ENCODE measurements at regions not wholly inside any gene's neighbourhood (a gene's known extent, or its start where the extent isn't known, plus 50 kb on each side); places are given as distances from the start of the nearest gene placed in this dataset.

DNA sequence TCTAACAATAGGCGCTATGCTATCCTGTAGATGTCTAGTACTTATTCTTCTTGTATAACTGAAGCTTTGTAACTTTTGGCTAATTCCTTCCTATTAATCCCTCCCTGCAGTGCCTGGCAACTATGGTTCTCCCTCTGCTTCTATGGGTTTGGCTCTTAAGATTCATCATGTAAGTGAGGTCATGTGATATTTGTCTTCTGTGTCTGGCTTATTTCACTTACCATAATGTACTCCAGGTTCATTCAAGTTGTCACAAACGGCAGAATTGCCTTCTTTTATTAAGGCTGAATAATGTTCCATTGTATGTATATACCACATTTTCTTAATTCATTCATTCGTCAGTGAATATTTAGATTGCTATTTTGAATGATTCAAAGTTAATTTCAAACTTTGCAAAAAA, 149.9 kb upstream of the GAS1 start:
- Histone ChIP-seq H4K20me1 (replicated peaks; ENCODE audit: control insufficient read depth, extremely low read depth, insufficient read depth, low read length) (no peaks in the 10 kb centered on the region), H3K9ac (replicated peaks; ENCODE audit: extremely low read depth, insufficient read depth, low read length) (no peak overlapping the region), H3K4me2 (ENCODE audit: insufficient read depth, low read length) (no peak overlapping the region), H3K79me2 (ENCODE audit: control insufficient read depth, insufficient read depth, low read length) (no peaks in the 10 kb centered on the region), H3K27me3 (ENCODE audit: control insufficient read depth in 2 of 2, insufficient read depth in 2 of 2, low read length in 2 of 2) (no peaks in the 10 kb centered on the region), H3K4me3 (replicated peaks in 1 of 3; ENCODE audit: insufficient read depth in 1 of 3, low read depth in 1 of 3, low read length in 3 of 3) (no peak overlapping the region), H3K27ac (ENCODE audit: insufficient read depth, low read depth, low read length) (no peak overlapping the region), H2AFZ (ENCODE audit: low read depth, low read length) (no peak overlapping the region), H3K9me3 (replicated peaks; ENCODE audit: control insufficient read depth, insufficient read depth, low read length) (no peaks in the 10 kb centered on the region), H3K36me3 (ENCODE audit: control insufficient read depth in 2 of 2, extremely low read depth in 1 of 2, insufficient read depth in 2 of 2, low read length in 2 of 2) (no peaks in the 10 kb centered on the region), H3K9me1 (replicated peaks; ENCODE audit: control insufficient read depth, extremely low read depth, insufficient read depth, low read length) (no peaks in the 10 kb centered on the region), H3K4me1 (ENCODE audit: control insufficient read depth, extremely low read depth, insufficient read depth, low read length) (no peaks in the 10 kb centered on the region)
- no TSS peak for BruUV-seq (replicated peaks)
- dilution Hi-C loops (cut with MboI; ENCODE audit: extremely low pct_ligation_motif_present, low sequenced_read_pairs), result no loop called here
- TF ChIP-seq, protein P1, sequence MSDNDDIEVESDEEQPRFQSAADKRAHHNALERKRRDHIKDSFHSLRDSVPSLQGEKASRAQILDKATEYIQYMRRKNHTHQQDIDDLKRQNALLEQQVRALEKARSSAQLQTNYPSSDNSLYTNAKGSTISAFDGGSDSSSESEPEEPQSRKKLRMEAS (IDR thresholded peaks at IDR 0.05; ENCODE audit: insufficient read depth, insufficient read length), result no peak
- TF ChIP-seq POLR2AphosphoS5 (IDR thresholded peaks at IDR 0.05; ENCODE audit: insufficient read depth, low read depth, low read length) (no peak), MYC (IDR thresholded peaks at IDR 0.05; ENCODE audit: low read depth, low read length) (no peak), FOS (IDR thresholded peaks at IDR 0.05; ENCODE audit: borderline replicate concordance, insufficient read depth, low read length) (no peak), JUN (IDR thresholded peaks at IDR 0.05; ENCODE audit: borderline replicate concordance, insufficient read depth, insufficient read length, low read depth) (no peak), EZH2 (IDR thresholded peaks at IDR 0.05; ENCODE audit: borderline replicate concordance, low read depth, low read length, severe bottlenecking) (no peak), GATA2 (IDR thresholded peaks at IDR 0.05; ENCODE audit: insufficient read depth, insufficient read length, low read depth, low read length) (no peak), POLR2A (IDR thresholded peaks at IDR 0.05; ENCODE audit: low read depth, low read length) (no peak)
- TF ChIP-seq, protein P2, sequence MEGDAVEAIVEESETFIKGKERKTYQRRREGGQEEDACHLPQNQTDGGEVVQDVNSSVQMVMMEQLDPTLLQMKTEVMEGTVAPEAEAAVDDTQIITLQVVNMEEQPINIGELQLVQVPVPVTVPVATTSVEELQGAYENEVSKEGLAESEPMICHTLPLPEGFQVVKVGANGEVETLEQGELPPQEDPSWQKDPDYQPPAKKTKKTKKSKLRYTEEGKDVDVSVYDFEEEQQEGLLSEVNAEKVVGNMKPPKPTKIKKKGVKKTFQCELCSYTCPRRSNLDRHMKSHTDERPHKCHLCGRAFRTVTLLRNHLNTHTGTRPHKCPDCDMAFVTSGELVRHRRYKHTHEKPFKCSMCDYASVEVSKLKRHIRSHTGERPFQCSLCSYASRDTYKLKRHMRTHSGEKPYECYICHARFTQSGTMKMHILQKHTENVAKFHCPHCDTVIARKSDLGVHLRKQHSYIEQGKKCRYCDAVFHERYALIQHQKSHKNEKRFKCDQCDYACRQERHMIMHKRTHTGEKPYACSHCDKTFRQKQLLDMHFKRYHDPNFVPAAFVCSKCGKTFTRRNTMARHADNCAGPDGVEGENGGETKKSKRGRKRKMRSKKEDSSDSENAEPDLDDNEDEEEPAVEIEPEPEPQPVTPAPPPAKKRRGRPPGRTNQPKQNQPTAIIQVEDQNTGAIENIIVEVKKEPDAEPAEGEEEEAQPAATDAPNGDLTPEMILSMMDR (IDR thresholded peaks at IDR 0.05; ENCODE audit: extremely low read depth in 1 of 2, insufficient read depth in 1 of 2, low read depth in 1 of 2, low read length in 2 of 2), result no peak
- DNase-seq (ENCODE audit: low read depth, low spot score) (no peak), FAIRE-seq (no peak)
- POLR2A ChIA-PET, result no interaction called here
- CTCF ChIA-PET, result no interaction called here
- intact Hi-C loops (cut with micrococcal nuclease), result no loop called here

Measured in endothelial cell of umbilical vein (primary cell).